GM21360 (cell line): ENCODE measurements at regions not wholly inside any gene's neighbourhood (a gene's known extent, or its start where the extent isn't known, plus 50 kb on each side); places are given as distances from the start of the nearest gene placed in this dataset.

Source experiments
- ATAC-seq: cut with Tn5 transposase; IDR thresholded peaks from one replicate; pipeline ENCODE4 v1.9.1; 2021; ENCODE audit warnings: mild to moderate bottlenecking, moderate library complexity; ENCODE audit not compliant: unreplicated experiment

DNA sequence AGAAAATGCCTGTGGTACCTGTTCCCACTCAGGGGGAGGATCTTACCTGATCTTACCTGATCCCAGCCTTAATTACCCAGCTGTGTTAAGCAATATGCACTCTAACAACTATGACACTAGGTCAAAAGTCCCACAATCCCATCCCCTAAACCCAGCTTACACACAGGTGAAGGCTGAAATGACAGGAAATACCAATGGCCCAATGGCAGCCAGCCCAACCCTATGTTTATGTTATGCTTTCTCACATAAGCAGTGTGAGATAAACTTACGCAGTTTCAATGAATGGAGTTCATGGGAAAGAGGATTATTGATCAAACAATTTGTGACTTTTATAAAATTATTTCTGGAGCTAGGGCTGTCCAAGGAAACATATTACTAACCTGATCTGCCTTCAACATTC lies 91.9 kb downstream of the GPAM start:
- no peak for ATAC-seq

DNA sequence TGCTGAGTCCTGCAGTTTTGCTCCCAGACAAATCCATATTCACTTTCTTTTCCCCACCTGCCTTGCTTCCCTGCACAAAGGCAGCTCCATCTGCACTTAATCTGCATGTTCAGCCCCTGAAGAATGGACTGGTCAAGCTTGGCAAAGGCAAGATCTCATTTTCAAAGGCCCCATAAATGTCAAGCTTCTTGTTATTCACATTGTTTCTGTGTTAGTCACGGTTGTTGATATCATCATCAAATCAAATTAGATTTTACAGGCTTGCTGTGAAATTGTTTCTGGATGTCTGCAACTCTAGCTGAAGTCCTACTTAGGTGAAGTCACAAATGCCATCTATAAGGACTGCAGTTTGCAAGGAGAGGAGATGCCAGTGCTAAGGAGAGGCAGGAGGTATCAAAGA lies 91.0 kb downstream of the GPAM start:
- ATAC-seq = no peak

DNA sequence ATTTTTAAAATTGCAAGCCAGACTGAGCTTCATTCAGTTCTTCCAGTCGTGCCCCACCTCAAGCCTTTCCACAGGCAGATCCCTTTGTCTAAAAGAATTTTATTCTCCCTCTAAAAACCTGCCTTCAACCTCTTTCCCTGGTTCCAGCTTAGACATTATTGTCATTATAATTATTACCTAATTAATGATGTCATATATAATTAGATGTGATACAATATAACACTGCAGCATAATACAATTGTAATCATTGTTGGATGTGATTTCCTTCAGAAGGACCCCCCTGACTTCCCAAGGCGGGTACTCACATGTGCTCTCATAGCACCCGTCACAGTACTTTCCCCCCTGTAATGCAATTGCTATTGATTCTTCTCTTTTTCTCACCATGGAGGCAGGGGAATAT lies 88.6 kb downstream of the GPAM start:
- ATAC-seq = no peak

DNA sequence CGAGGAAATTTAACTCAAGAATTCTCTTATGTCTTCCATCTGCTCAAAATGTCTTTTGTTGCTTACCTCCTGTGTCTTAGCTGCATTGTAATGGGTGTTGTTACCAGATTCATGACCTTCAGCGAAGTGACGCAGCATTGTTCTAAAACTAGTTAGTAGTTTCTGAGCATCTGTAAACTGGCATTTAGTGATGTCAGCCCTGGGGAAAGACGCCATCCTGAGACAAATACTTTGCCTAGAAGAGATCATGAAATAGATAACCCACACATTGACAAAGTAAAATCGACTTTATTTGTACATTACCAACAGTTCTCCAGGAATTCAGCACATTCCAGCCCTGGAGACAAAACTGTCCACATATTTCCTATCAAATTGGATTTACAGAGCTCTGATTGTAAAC lies 87.8 kb downstream of the GPAM start:
- no peak for ATAC-seq

GRCh38 chr10:112098682-112099081 lies 84.9 kb downstream of the GPAM start:
- no peak for ATAC-seq
